CD4-positive, alpha-beta T cell (primary cell): ENCODE measurements at regions not wholly inside any gene's neighbourhood (a gene's known extent, or its start where the extent isn't known, plus 50 kb on each side); places are given as distances from the start of the nearest gene placed in this dataset.
A peak's percentile ranks its signal among the peaks of the same experiment; 100 is the strongest.

Source experiments
- ATAC-seq: fragments of 200-7000 bp; cut with Tn5 transposase; one replicate; pipeline ENCODE4 v1.10.0; 2022; ENCODE audit warnings: mild to moderate bottlenecking; ENCODE audit not compliant: poor library complexity
- CTCF ChIA-PET: fragments of 350-600 bp; sonication (Branson Sonifier 250); formaldehyde crosslinking; loops from one replicate; lab custom pipeline; 2021; ENCODE audit warnings: antibody characterized with exemption, inconsistent platforms; lab: Charles Lee
- POLR2A ChIA-PET: fragments of 350-600 bp; sonication (Branson Sonifier 250); formaldehyde crosslinking; loops from one replicate; lab custom pipeline; 2021; ENCODE audit warnings: antibody characterized with exemption, inconsistent platforms; lab: Charles Lee
- DNase-seq, 14 experiments: peaks; one replicate each; pipeline ENCODE4 v3.0.0-alpha.2; 2013 to 2020; ENCODE audit warnings: mixed read lengths in 2 of 14
- H3K27ac ChIP-seq, 2 donors: one replicate each; pipeline versions ENCODE4 v1.5.1 to v1.7.0; 2013; ENCODE audit warnings: low read length in 2 of 2, low read depth in 1 of 2, mild to moderate bottlenecking in 1 of 2
- H3K27me3 ChIP-seq, 2 experiments: 1 replicate in 1 of 2; 2 replicates in 1 of 2; pipeline versions ENCODE4 v1.6.1 to v1.7.0; 2013; ENCODE audit warnings: low read length in 2 of 2, control low read depth in 1 of 2, mild to moderate bottlenecking in 1 of 2, moderate library complexity in 1 of 2; ENCODE audit not compliant: insufficient read depth in 2 of 2, control insufficient read depth in 1 of 2
- H3K36me3 ChIP-seq: one replicate; pipeline ENCODE4 v1.6.1; 2013; ENCODE audit warnings: low read length, control low read depth; ENCODE audit not compliant: insufficient read depth
- H3K4me1 ChIP-seq: one replicate; pipeline ENCODE4 v1.6.1; 2013; ENCODE audit warnings: low read length, control low read depth; ENCODE audit not compliant: insufficient read depth
- H3K4me3 ChIP-seq: one replicate; pipeline ENCODE4 v1.5.1; 2013; ENCODE audit warnings: mild to moderate bottlenecking, low read length, moderate library complexity
- H3K9me3 ChIP-seq, 2 experiments: 1 replicate in 1 of 2; 2 replicates in 1 of 2; pipeline versions ENCODE4 v1.6.1 to v1.7.0; 2013; ENCODE audit warnings: low read length in 2 of 2, mild to moderate bottlenecking in 2 of 2, control low read depth in 1 of 2, moderate library complexity in 1 of 2; ENCODE audit not compliant: control insufficient read depth in 1 of 2, insufficient read depth in 1 of 2
- H3K27ac Mint-ChIP-seq: one replicate; pipeline ENCODE4 v1.8.0; 2020; ENCODE audit warnings: mixed read lengths
- H3K27me3 Mint-ChIP-seq: one replicate; pipeline ENCODE4 v1.8.0; 2021; ENCODE audit warnings: mixed read lengths
- H3K36me3 Mint-ChIP-seq: one replicate; pipeline ENCODE4 v1.8.0; 2021; ENCODE audit warnings: low read depth, mixed read lengths
- H3K4me1 Mint-ChIP-seq: one replicate; pipeline ENCODE4 v1.8.0; 2021; ENCODE audit warnings: low read depth, mixed read lengths
- H3K4me3 Mint-ChIP-seq: one replicate; pipeline ENCODE4 v1.8.0; 2020; ENCODE audit warnings: mild to moderate bottlenecking, mixed read lengths
- H3K9me3 Mint-ChIP-seq: one replicate; pipeline ENCODE4 v1.8.0; 2020; ENCODE audit warnings: mixed read lengths
- CTCF ChIP-seq: fragments of 200-600 bp; IDR thresholded peaks from one replicate; pipeline ENCODE4 v1.8.0; 2022; ENCODE audit warnings: antibody characterized with exemption, mild to moderate bottlenecking
- intact Hi-C, 2 experiments: fragments of 100-400 bp; cut with DNase I in 1 of 2; cut with micrococcal nuclease in 1 of 2; formaldehyde crosslinking; loops; one replicate each; pipeline versions ENCODE4 v1.15.1 to v1.9.0; 2023 to 2025; cut with DNase I, micrococcal nuclease

GRCh38 chr3:132209855-132210254, 107.4 kb upstream of the ACP3 start:
- Histone ChIP-seq H3K27ac (no peak overlapping the region), H3K4me1 (no peaks in the 10 kb centered on the region), H3K4me3 (no peak overlapping the region), H3K36me3 (no peaks in the 10 kb centered on the region), H3K27me3 (no peaks in the 10 kb centered on the region), H3K9me3 (no peaks in the 10 kb centered on the region)
- ATAC-seq (no peak), DNase-seq (no peak)
- H3K27me3 Mint-ChIP-seq = peaks cover 32% of the 10 kb centered on the region
- no peak overlapping the region for H3K4me3 Mint-ChIP-seq
- POLR2A ChIA-PET = no interaction called here
- no peaks in the 10 kb centered on the region for H3K36me3 Mint-ChIP-seq
- no peaks in the 10 kb centered on the region for H3K9me3 Mint-ChIP-seq
- H3K27ac Mint-ChIP-seq = no peak overlapping the region
- TF ChIP-seq CTCF = no peak
- H3K4me1 Mint-ChIP-seq = no peaks in the 10 kb centered on the region
- CTCF ChIA-PET = interaction anchor here (1.4 kb wide), 1 partner anchor 10 kb away, joined by 3 read pairs; no protein-coding TSS in a partner anchor
- intact Hi-C loops = no loop called here

GRCh38 chr3:132210476-132211346, 106.5 kb upstream of the ACP3 start:
- intact Hi-C loops = no loop called here
- H3K27me3 ChIP-seq = no peaks in the 10 kb centered on the region
- H3K4me1 Mint-ChIP-seq = no peaks in the 10 kb centered on the region
- no peaks in the 10 kb centered on the region for H3K9me3 Mint-ChIP-seq
- H3K36me3 ChIP-seq = no peaks in the 10 kb centered on the region
- no peak overlapping the region for H3K4me3 ChIP-seq
- DNase-seq (peak in 5 of 14 experiments; percentile 1 to 17 (median 3)), ATAC-seq (no peak)
- no peak overlapping the region for H3K27ac ChIP-seq
- no peak overlapping the region for H3K27ac Mint-ChIP-seq
- no peaks in the 10 kb centered on the region for H3K9me3 ChIP-seq
- no peaks in the 10 kb centered on the region for H3K4me1 ChIP-seq
- no peak overlapping the region for H3K4me3 Mint-ChIP-seq
- CTCF ChIA-PET = interaction anchor here (1.4 kb wide), 1 partner anchor 11 kb away, joined by 3 read pairs; no protein-coding TSS in a partner anchor
- peaks cover 32% of the 10 kb centered on the region for H3K27me3 Mint-ChIP-seq
- no peak for TF ChIP-seq CTCF
- H3K36me3 Mint-ChIP-seq = no peaks in the 10 kb centered on the region
- POLR2A ChIA-PET = no interaction called here

- TF ChIP-seq CTCF = no peak
- no peaks in the 10 kb centered on the region for H3K9me3 Mint-ChIP-seq
- no peak overlapping the region for H3K27ac ChIP-seq
- DNase-seq (no peak), ATAC-seq (no peak)
- H3K27ac Mint-ChIP-seq = no peak overlapping the region
- CTCF ChIA-PET = no interaction called here
- H3K4me1 ChIP-seq = no peaks in the 10 kb centered on the region
- intact Hi-C loops = no loop called here
- H3K36me3 Mint-ChIP-seq = no peaks in the 10 kb centered on the region
- H3K36me3 ChIP-seq = no peaks in the 10 kb centered on the region
- no peaks in the 10 kb centered on the region for H3K4me1 Mint-ChIP-seq
- H3K4me3 Mint-ChIP-seq = no peak overlapping the region
- H3K27me3 Mint-ChIP-seq = peaks cover 32% of the 10 kb centered on the region
- no peaks in the 10 kb centered on the region for H3K9me3 ChIP-seq
- POLR2A ChIA-PET = no interaction called here
- no peak overlapping the region for H3K4me3 ChIP-seq
- no peaks in the 10 kb centered on the region for H3K27me3 ChIP-seq
Measured at GRCh38 chr3:132211896-132212295, 105.3 kb upstream of the ACP3 start.
